HepG2 (cell line): ENCODE measurements at regions not wholly inside any gene's neighbourhood (a gene's known extent, or its start where the extent isn't known, plus 50 kb on each side); places are given as distances from the start of the nearest gene placed in this dataset.

Experiments used
- ATAC-seq: fragments of 200-7000 bp; cut with Tn5 transposase; 3 replicates; pipeline ENCODE4 v1.9.1; 2020; ENCODE audit warnings: mild to moderate bottlenecking, moderate library complexity
- BruUV-seq: library from RNA; stranded (reverse); fragments of 400-500 nt; replicated peaks from 2 replicates; lab custom pipeline; 2021; lab: Mats Ljungman, UMichigan
- CTCF ChIA-PET: fragments of 300-600 bp; formaldehyde crosslinking; extraction: SDS; loops from one replicate; lab custom pipeline; 2021; ENCODE audit warnings: low total read pairs, inconsistent platforms, low intra/inter-chr PET ratio; lab: Yijun Ruan, JAX
- POLR2A ChIA-PET: fragments of 350-600 bp; sonication (Branson Sonifier 250); formaldehyde crosslinking; loops from one replicate; lab custom pipeline; 2020; ENCODE audit warnings: antibody characterized with exemption, inconsistent platforms; lab: Yijun Ruan, JAX
- DNase-seq: peaks from one replicate; pipeline ENCODE4 v3.0.0-alpha.2; 2015; ENCODE audit warnings: low spot score
- FAIRE-seq: peaks from 3 replicates; lab custom pipeline; 2011; peaks lifted over from hg19 to GRCh38; lab: Jason Lieb, UNC
- H2AFZ ChIP-seq: one replicate; pipeline ENCODE4 v1.6.1; 2011; ENCODE audit warnings: low read length, inconsistent platforms
- H3K27ac ChIP-seq: fragments of 300-600 bp; 3 replicates; pipeline ENCODE4 v1.8.0; 2011; ENCODE audit warnings: mixed run types, mild to moderate bottlenecking, mixed read lengths, low read length, inconsistent platforms; ENCODE audit not compliant: insufficient read depth; ENCODE audit errors: extremely low read length
- H3K27me3 ChIP-seq, 2 experiments: fragments of 200-600 bp in 1 of 2; 2 replicates in 1 of 2; 3 replicates in 1 of 2; pipeline versions ENCODE4 v1.6.0 to v1.8.0; 2011; ENCODE audit warnings: low read length in 2 of 2, mild to moderate bottlenecking in 2 of 2, moderate library complexity in 2 of 2, inconsistent platforms in 1 of 2; ENCODE audit not compliant: insufficient read depth in 2 of 2, control insufficient read depth in 1 of 2
- H3K36me3 ChIP-seq, 2 experiments: fragments of 200-600 bp in 1 of 2; replicated peaks in 1 of 2; 2 replicates in 1 of 2; 3 replicates in 1 of 2; pipeline versions ENCODE4 v1.5.1 to v1.8.0; 2011; ENCODE audit warnings: low read length in 2 of 2, inconsistent platforms in 1 of 2; ENCODE audit not compliant: insufficient read depth in 2 of 2, control insufficient read depth in 1 of 2
- H3K4me1 ChIP-seq: 2 replicates; pipeline ENCODE4 v1.5.1; 2012; ENCODE audit warnings: low read length, inconsistent platforms; ENCODE audit not compliant: insufficient read depth
- H3K4me2 ChIP-seq: 2 replicates; pipeline ENCODE4 v1.6.0; 2011; ENCODE audit warnings: low read depth, low read length, inconsistent platforms
- H3K4me3 ChIP-seq, 3 experiments: fragments of 200-600 bp in 1 of 3; sonication (generic), shearing (Covaris generic) in 1 of 3; replicated peaks in 1 of 3; 2 replicates each; pipeline ENCODE4 v1.5.1; 2011 to 2016; ENCODE audit warnings: low read length in 3 of 3, inconsistent platforms in 2 of 3, low read depth in 2 of 3, mild to moderate bottlenecking in 2 of 3, control low read depth in 1 of 3, mixed read lengths in 1 of 3; ENCODE audit not compliant: insufficient read depth in 1 of 3
- H3K79me2 ChIP-seq: one replicate; pipeline ENCODE4 v1.6.1; 2011; ENCODE audit warnings: low read length, inconsistent platforms; ENCODE audit not compliant: insufficient read depth
- H3K9ac ChIP-seq: 2 replicates; pipeline ENCODE4 v1.6.0; 2011; ENCODE audit warnings: mild to moderate bottlenecking, low read depth, low read length, inconsistent platforms; ENCODE audit not compliant: insufficient read depth
- H3K9me3 ChIP-seq: 2 replicates; pipeline ENCODE4 v1.5.1; 2012; ENCODE audit warnings: mild to moderate bottlenecking, low read length
- H4K20me1 ChIP-seq: 2 replicates; pipeline ENCODE4 v1.6.0; 2011; ENCODE audit warnings: inconsistent platforms, mild to moderate bottlenecking, low read length, moderate library complexity; ENCODE audit not compliant: insufficient read depth
- ATF6 ChIP-seq: sonication (generic); formaldehyde crosslinking; conservative IDR thresholded peaks from 2 replicates; pipeline ENCODE4 v1.4.0; 2020; ENCODE audit warnings: missing genetic modification reagents
- EEA1 ChIP-seq: sonication (generic); formaldehyde crosslinking; IDR thresholded peaks from 2 replicates; pipeline ENCODE4 v1.5.1; 2020; ENCODE audit warnings: mild to moderate bottlenecking, missing genetic modification reagents, borderline replicate concordance
- HOXA3 ChIP-seq: sonication (generic); formaldehyde crosslinking; IDR thresholded peaks from 2 replicates; pipeline ENCODE4 v1.5.0; 2020; ENCODE audit warnings: missing genetic modification reagents
- JARID2 ChIP-seq: sonication (generic); formaldehyde crosslinking; IDR thresholded peaks from 2 replicates; pipeline ENCODE4 v1.8.1; 2023; ENCODE audit warnings: missing genetic modification reagents, inconsistent platforms; ENCODE audit not compliant: insufficient replicate concordance
- JUNB ChIP-seq: sonication (generic); formaldehyde crosslinking; IDR thresholded peaks from 2 replicates; pipeline ENCODE4 v1.8.0; 2022; ENCODE audit warnings: missing genetic modification reagents, mild to moderate bottlenecking, borderline replicate concordance
- KLF16 ChIP-seq, 2 experiments: sonication (generic) in 1 of 2; formaldehyde crosslinking in 1 of 2; IDR thresholded peaks; 2 replicates each; pipeline versions ENCODE4 v1.6.1 to v1.8.0; 2016 to 2023; ENCODE audit warnings: missing genetic modification reagents in 2 of 2, missing compliant biosample characterization in 1 of 2
- MXD4 ChIP-seq: IDR thresholded peaks from 2 replicates; pipeline ENCODE4 v1.6.1; 2016; ENCODE audit warnings: mild to moderate bottlenecking, missing biosample characterization, missing genetic modification reagents
- PLRG1 ChIP-seq: fragments of 450-650 bp; conservative IDR thresholded peaks from 2 replicates; pipeline ENCODE4 v1.6.1; 2016
- SIN3B ChIP-seq: fragments of 150-350 bp; IDR thresholded peaks from 2 replicates; pipeline ENCODE4 v1.6.1; 2014; ENCODE audit warnings: low read length
- SNAI1 ChIP-seq: sonication (generic); formaldehyde crosslinking; IDR thresholded peaks from 2 replicates; pipeline ENCODE4 v1.5.0; 2020; ENCODE audit warnings: mild to moderate bottlenecking, missing genetic modification reagents, borderline replicate concordance
- SRF ChIP-seq: IDR thresholded peaks from 2 replicates; pipeline ENCODE4 v1.6.1; 2011; ENCODE audit warnings: mild to moderate bottlenecking, low read depth, low read length, moderate library complexity
- TEAD2 ChIP-seq: sonication (generic); formaldehyde crosslinking; IDR thresholded peaks from 2 replicates; pipeline ENCODE4 v1.9.0; 2021; ENCODE audit warnings: missing genetic modification reagents
- THAP8 ChIP-seq: sonication (generic); formaldehyde crosslinking; IDR thresholded peaks from 2 replicates; pipeline ENCODE4 v1.5.1; 2020; ENCODE audit warnings: missing genetic modification reagents, mild to moderate bottlenecking, borderline replicate concordance
- ZBTB37 ChIP-seq: sonication (generic); formaldehyde crosslinking; IDR thresholded peaks from 2 replicates; pipeline ENCODE4 v1.4.0; 2020; ENCODE audit warnings: mild to moderate bottlenecking, missing genetic modification reagents
- ZC3H13 ChIP-seq: sonication (generic); formaldehyde crosslinking; IDR thresholded peaks from 2 replicates; pipeline ENCODE4 v1.8.1; 2023; ENCODE audit warnings: mild to moderate bottlenecking, missing genetic modification reagents, moderate library complexity
- ZFP36L2 ChIP-seq: sonication (generic); formaldehyde crosslinking; IDR thresholded peaks from 2 replicates; pipeline ENCODE4 v1.4.0; 2020; ENCODE audit warnings: missing genetic modification reagents
- ZGPAT ChIP-seq: IDR thresholded peaks from 2 replicates; pipeline ENCODE4 v1.6.1; 2016; ENCODE audit warnings: mild to moderate bottlenecking
- ZNF260 ChIP-seq: sonication (generic); formaldehyde crosslinking; IDR thresholded peaks from 2 replicates; pipeline ENCODE4 v1.4.0; 2020; ENCODE audit warnings: missing genetic modification reagents, low read depth, mild to moderate bottlenecking, borderline replicate concordance
- ZNF431 ChIP-seq: sonication (generic); formaldehyde crosslinking; IDR thresholded peaks from 2 replicates; pipeline ENCODE4 v1.9.0; 2022; ENCODE audit warnings: missing genetic modification reagents, low read depth, mild to moderate bottlenecking, borderline replicate concordance
- ZNF713 ChIP-seq: sonication (generic); formaldehyde crosslinking; IDR thresholded peaks from 2 replicates; pipeline ENCODE4 v1.4.0; 2020; ENCODE audit warnings: mild to moderate bottlenecking, missing genetic modification reagents
- ZSCAN31 ChIP-seq: sonication (generic); formaldehyde crosslinking; IDR thresholded peaks from 2 replicates; pipeline ENCODE4 v1.5.0; 2020; ENCODE audit warnings: low read depth, mild to moderate bottlenecking, missing genetic modification reagents
- WGBS: methylation state at CpG from one replicate; pipeline ENCODE4 v1.1.6; 2017; ENCODE audit warnings: low lambda C conversion rate; 5-methylcytosine and 5-hydroxymethylcytosine counted together
- in situ Hi-C: cut with HindIII; loops from 2 replicates; pipeline ENCODE4 v1.10.0; 2017; ENCODE audit warnings: low pct_unique_long_range_greater_than_20kb; ENCODE audit not compliant: extremely low pct_ligation_motif_present
- intact Hi-C: fragments of 100-400 bp; cut with micrococcal nuclease; formaldehyde crosslinking; loops from one replicate; pipeline ENCODE4 v1.10.0; 2022; ENCODE audit not compliant: unreplicated experiment

- TF ChIP-seq THAP8 (CRISPR knock-in tag) (no peak), PLRG1 (no peak), ZSCAN31 (CRISPR knock-in tag) (no peak), ZNF431 (CRISPR knock-in tag) (no peak), ZGPAT (no peak), ZC3H13 (CRISPR knock-in tag) (no peak), KLF16 (CRISPR knock-in tag; IDR thresholded peaks at IDR 0.05) (no peak), ZNF260 (CRISPR knock-in tag) (no peak), SIN3B (no peak), ZBTB37 (CRISPR knock-in tag) (no peak)
These were observed 280.4 kb downstream of the DHX15 start (continued) for GRCh38 chr4:24303926-24304325.

- Histone ChIP-seq H3K79me2 (no peaks in the 10 kb centered on the region), H3K27me3 (no peaks in the 10 kb centered on the region), H3K4me3 (no peak overlapping the region), H3K4me2 (no peak overlapping the region), H2AFZ (no peak overlapping the region), H3K36me3 (no peaks in the 10 kb centered on the region), H4K20me1 (no peaks in the 10 kb centered on the region), H3K4me1 (no peaks in the 10 kb centered on the region), H3K9ac (no peak overlapping the region), H3K27ac (no peak overlapping the region), H3K9me3 (no peaks in the 10 kb centered on the region)
- ATAC-seq, result no peak
- in situ Hi-C loops, result no loop called here
- POLR2A ChIA-PET, result no interaction called here
- WGBS, result 64% methylated on average over 3 of the region's 3 CpGs
- no peak for DNase-seq
- BruUV-seq, result no TSS peak
- CTCF ChIA-PET, result no interaction called here
- no peak for FAIRE-seq
- intact Hi-C loops, result no loop called here
- no peak for TF ChIP-seq HOXA3 (CRISPR knock-in tag)
- no peak for TF ChIP-seq TEAD2
- no peak for TF ChIP-seq ZFP36L2 (CRISPR knock-in tag)
- TF ChIP-seq ATF6 (CRISPR knock-in tag), result no peak
- TF ChIP-seq MXD4 (CRISPR knock-in tag), result no peak
- no peak for TF ChIP-seq SNAI1 (CRISPR knock-in tag)
- no peak for TF ChIP-seq EEA1
- no peak for TF ChIP-seq ZNF713 (CRISPR knock-in tag)
- no peak for TF ChIP-seq JUNB (CRISPR knock-in tag)
- TF ChIP-seq SRF, result no peak
- no peak for TF ChIP-seq JARID2 (CRISPR knock-in tag)
These were observed 285.4 kb downstream of the DHX15 start for GRCh38 chr4:24298911-24299310.
